ENCODE measurements at regions not wholly inside any gene's neighbourhood (a gene's known extent, or its start where the extent isn't known, plus 50 kb on each side); places are given as distances from the start of the nearest gene placed in this dataset.

DNA sequence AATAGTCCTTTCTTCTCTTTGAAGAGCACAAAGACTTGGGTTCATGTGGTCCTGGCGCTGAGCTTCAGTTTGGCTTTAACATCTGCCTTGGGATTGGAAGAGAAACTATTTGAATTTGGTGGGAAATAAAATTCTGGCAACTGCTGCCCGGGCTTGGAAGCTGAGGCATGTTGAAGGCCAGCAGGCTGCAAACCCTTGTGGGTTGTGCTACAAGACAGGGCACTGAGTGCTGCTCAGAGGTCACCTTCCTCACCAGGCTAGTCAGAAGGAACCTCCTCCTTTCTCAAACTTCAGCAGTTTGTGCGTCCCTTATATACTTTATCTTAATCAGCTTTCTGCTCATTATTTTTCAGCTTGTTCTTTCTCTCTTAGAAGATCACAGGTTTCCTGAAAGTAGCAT, 238.4 kb upstream of the TBX18 start:
- no peak for TF ChIP-seq CTCF (conservative IDR thresholded peaks at IDR 0.05 in 1 of 2, IDR thresholded peaks at IDR 0.05 in 1 of 2; ENCODE audit: extremely low read depth in 1 of 2, insufficient read depth in 1 of 2, low read depth in 1 of 2, low read length in 2 of 2)
- no peak for TF ChIP-seq EZH2 (IDR thresholded peaks at IDR 0.05; ENCODE audit: borderline replicate concordance, low read length)
